GM12878 (cell line): ENCODE measurements at regions not wholly inside any gene's neighbourhood (a gene's known extent, or its start where the extent isn't known, plus 50 kb on each side); places are given as distances from the start of the nearest gene placed in this dataset.

ENCODE experiments used
- ATAC-seq: fragments of 200-7000 bp; cut with Tn5 transposase; 3 replicates; pipeline ENCODE4 v1.9.1; 2020; ENCODE audit warnings: mild to moderate bottlenecking, moderate library complexity
- BruUV-seq: library from RNA; stranded (reverse); fragments of 400-500 nt; replicated peaks from 2 replicates; lab custom pipeline; 2021; lab: Mats Ljungman, UMichigan
- CTCF ChIA-PET: fragments of 300-600 bp; sonication (Branson Sonifier 250); formaldehyde crosslinking; extraction: SDS; loops from one replicate; lab custom pipeline; 2021; ENCODE audit warnings: inconsistent platforms; lab: Yijun Ruan, JAX
- POLR2A ChIA-PET: fragments of 350-600 bp; formaldehyde crosslinking; extraction: SDS; loops from one replicate; lab custom pipeline; 2021; ENCODE audit warnings: inconsistent platforms; lab: Charles Lee
- RAD21 ChIA-PET: fragments of 300-600 bp; sonication (Branson Sonifier 250); formaldehyde crosslinking; loops from one replicate; lab custom pipeline; 2023; ENCODE audit warnings: antibody characterized with exemption; ENCODE audit not compliant: unreplicated experiment; lab: Charles Lee
- SMC1A ChIA-PET: fragments of 300-600 bp; sonication (Branson Sonifier 250); formaldehyde crosslinking; loops from one replicate; lab custom pipeline; 2023; ENCODE audit not compliant: unreplicated experiment, uncharacterized antibody; lab: Charles Lee
- DNase-seq: peaks from one replicate; pipeline ENCODE4 v3.0.0-alpha.2; 2011; ENCODE audit warnings: low read depth, low spot score
- FAIRE-seq: peaks from 3 replicates; lab custom pipeline; 2011; peaks lifted over from hg19 to GRCh38; lab: Jason Lieb, UNC
- H2AFZ ChIP-seq: 2 replicates; pipeline ENCODE4 v1.6.0; 2011; ENCODE audit warnings: low read depth, low read length, control low read depth; ENCODE audit not compliant: control insufficient read depth
- H3K27ac ChIP-seq: 2 replicates; pipeline ENCODE4 v1.5.1; 2011; ENCODE audit warnings: control low read depth; ENCODE audit not compliant: control insufficient read depth, insufficient read depth
- H3K27me3 ChIP-seq, 2 experiments: replicated peaks in 1 of 2; 2 replicates each; pipeline versions ENCODE4 v1.6.0 to v1.6.1; 2011; ENCODE audit warnings: low read length in 1 of 2; ENCODE audit not compliant: control insufficient read depth in 2 of 2, insufficient read depth in 2 of 2
- H3K36me3 ChIP-seq, 2 experiments: 2 replicates each; pipeline ENCODE4 v1.5.1; 2011; ENCODE audit warnings: low read length in 1 of 2; ENCODE audit not compliant: control insufficient read depth in 2 of 2, insufficient read depth in 2 of 2
- H3K4me1 ChIP-seq: 2 replicates; pipeline ENCODE4 v1.6.1; 2011; ENCODE audit warnings: mild to moderate bottlenecking, low read length, moderate library complexity, mixed read lengths; ENCODE audit not compliant: control insufficient read depth, insufficient read depth
- H3K4me2 ChIP-seq: 2 replicates; pipeline ENCODE4 v1.6.0; 2011; ENCODE audit warnings: control low read depth; ENCODE audit not compliant: control insufficient read depth, insufficient read depth
- H3K4me3 ChIP-seq: fragments of 200-600 bp; sonication (generic); 2 replicates; pipeline ENCODE4 v1.5.1; 2016
- H3K79me2 ChIP-seq: 2 replicates; pipeline ENCODE4 v1.6.0; 2011; ENCODE audit warnings: low read length; ENCODE audit not compliant: control insufficient read depth, insufficient read depth
- H3K9ac ChIP-seq: 2 replicates; pipeline ENCODE4 v1.8.0; 2011; ENCODE audit warnings: low read length, control low read depth, mixed read lengths; ENCODE audit not compliant: control insufficient read depth, insufficient read depth
- H3K9me3 ChIP-seq: replicated peaks from 3 replicates; pipeline ENCODE4 v1.5.1; 2011; ENCODE audit warnings: mild to moderate bottlenecking, low read length; ENCODE audit not compliant: control insufficient read depth, insufficient read depth
- H4K20me1 ChIP-seq: 2 replicates; pipeline ENCODE4 v1.6.0; 2011; ENCODE audit not compliant: control insufficient read depth, insufficient read depth
- CBX3 ChIP-seq: fragments of 200-600 bp; sonication (generic); IDR thresholded peaks from 2 replicates; pipeline ENCODE4 v1.6.1; 2016; ENCODE audit warnings: low read depth, borderline replicate concordance
- CEBPZ ChIP-seq: fragments of 150-350 bp; IDR thresholded peaks from 2 replicates; pipeline ENCODE4 v1.6.1; 2016; ENCODE audit warnings: low read depth, low read length
- ETV6 ChIP-seq, 2 experiments: fragments of 450-650 bp in 1 of 2; IDR thresholded peaks in 1 of 2; conservative IDR thresholded peaks in 1 of 2; 2 replicates each; pipeline ENCODE4 v1.6.1; 2014; ENCODE audit warnings: antibody characterized with exemption in 1 of 2, borderline replicate concordance in 1 of 2, low read depth in 1 of 2, mild to moderate bottlenecking in 1 of 2, moderate library complexity in 1 of 2
- HDAC6 ChIP-seq: fragments of 200-600 bp; sonication (generic); IDR thresholded peaks from one replicate; pipeline ENCODE4 v1.8.0; 2017; ENCODE audit warnings: antibody characterized with exemption; ENCODE audit not compliant: unreplicated experiment
- KLF5 ChIP-seq: fragments of 450-650 bp; IDR thresholded peaks from 2 replicates; pipeline ENCODE4 v1.6.1; 2014; ENCODE audit warnings: mild to moderate bottlenecking; ENCODE audit not compliant: partially characterized antibody
- NBN ChIP-seq: fragments of 450-650 bp; IDR thresholded peaks from 2 replicates; pipeline ENCODE4 v1.6.1; 2016
- PML ChIP-seq: IDR thresholded peaks from 2 replicates; pipeline ENCODE4 v1.6.1; 2012; ENCODE audit warnings: low read length, inconsistent platforms
- REST ChIP-seq: IDR thresholded peaks from 2 replicates; pipeline ENCODE4 v1.6.1; 2012; ENCODE audit warnings: mild to moderate bottlenecking, low read depth, low read length
- SRF ChIP-seq, 2 experiments: IDR thresholded peaks; 2 replicates each; pipeline ENCODE4 v1.6.1; 2011; ENCODE audit warnings: low read depth in 2 of 2, low read length in 2 of 2, mild to moderate bottlenecking in 1 of 2, moderate library complexity in 1 of 2
- ZNF622 ChIP-seq: fragments of 450-650 bp; IDR thresholded peaks from 2 replicates; pipeline ENCODE4 v1.6.1; 2017; ENCODE audit warnings: mild to moderate bottlenecking, inconsistent platforms
- WGBS: methylation state at CpG from one replicate; pipeline ENCODE4 v1.1.6; 2016; ENCODE audit warnings: low lambda C conversion rate; ENCODE audit not compliant: insufficient replicate concordance, insufficient coverage; ENCODE audit errors: missing lambda C conversion rate; 5-methylcytosine and 5-hydroxymethylcytosine counted together
- in situ Hi-C: fragments of 300-500 bp; cut with MboI; formaldehyde crosslinking; loops from 9 replicates; pipeline ENCODE4 v1.14.3; 2018; ENCODE audit warnings: mixed read lengths
- intact Hi-C: fragments of 100-400 bp; cut with micrococcal nuclease; formaldehyde crosslinking; loops from one replicate; pipeline ENCODE4 v1.14.2; 2022; ENCODE audit not compliant: unreplicated experiment

- H2AFZ ChIP-seq = no peak overlapping the region
- ChIA-PET CTCF (interaction anchor here (0.8 kb wide), 1 partner anchor 12 kb away, joined by 3 read pairs; no protein-coding TSS in a partner anchor), RAD21 (no interaction called here), SMC1A (no interaction called here), POLR2A (no interaction called here)
- ATAC-seq (no peak), DNase-seq (no peak), FAIRE-seq (no peak)
- H3K36me3 ChIP-seq = no peaks in the 10 kb centered on the region
- no peaks in the 10 kb centered on the region for H3K4me1 ChIP-seq
- H3K4me2 ChIP-seq = no peak overlapping the region
- H3K4me3 ChIP-seq = no peak overlapping the region
- no peaks in the 10 kb centered on the region for H4K20me1 ChIP-seq
- in situ Hi-C loops = loop anchor here (10.0 kb wide), 1 partner anchor 57 kb away; no protein-coding TSS in a partner anchor
- whole genome bisulfite sequencing = 6% methylated on average over 2 of the region's 2 CpGs
- no peaks in the 10 kb centered on the region for H3K27me3 ChIP-seq
- H3K9ac ChIP-seq = no peak overlapping the region
- intact Hi-C loops = no loop called here
- H3K27ac ChIP-seq = no peak overlapping the region
- H3K79me2 ChIP-seq = no peaks in the 10 kb centered on the region
- no peaks in the 10 kb centered on the region for H3K9me3 ChIP-seq
- BruUV-seq = no TSS peak
- TF ChIP-seq ZNF622 = no peak
- TF ChIP-seq ETV6 (conservative IDR thresholded peaks at IDR 0.05 in 1 of 2, IDR thresholded peaks at IDR 0.05 in 1 of 2; ENCODE audit: borderline replicate concordance in 1 of 2, low read depth in 1 of 2) = no peak
Measured at GRCh38 chr5:99187611-99188010, 258.8 kb upstream of the CHD1 start.

GRCh38 chr5:99179206-99179605 is 250.4 kb upstream of the CHD1 start:
- Histone ChIP-seq H3K9ac (no peak overlapping the region), H3K9me3 (no peaks in the 10 kb centered on the region), H3K79me2 (no peaks in the 10 kb centered on the region), H3K27ac (no peak overlapping the region), H2AFZ (no peak overlapping the region), H3K4me1 (no peaks in the 10 kb centered on the region), H3K36me3 (no peaks in the 10 kb centered on the region), H4K20me1 (no peaks in the 10 kb centered on the region), H3K27me3 (no peaks in the 10 kb centered on the region), H3K4me2 (no peak overlapping the region), H3K4me3 (no peak overlapping the region)
- no TSS peak for BruUV-seq
- in situ Hi-C loops (no loop called here), intact Hi-C loops (no loop called here)
- ChIA-PET SMC1A (no interaction called here), CTCF (no interaction called here), POLR2A (no interaction called here), RAD21 (no interaction called here)
- ATAC-seq (no peak), FAIRE-seq (no peak), DNase-seq (no peak)
- WGBS = 35% methylated on average over 4 of the region's 4 CpGs
- TF ChIP-seq PML = no peak
- TF ChIP-seq REST = no peak
- no peak for TF ChIP-seq HDAC6
- TF ChIP-seq NBN = no peak
- no peak for TF ChIP-seq SRF (IDR thresholded peaks at IDR 0.05; ENCODE audit: low read depth in 2 of 2, low read length in 2 of 2)
- no peak for TF ChIP-seq CBX3
- TF ChIP-seq CEBPZ = no peak
- no peak for TF ChIP-seq KLF5
